Endodermal cell (in vitro differentiated cells): ENCODE measurements at regions not wholly inside any gene's neighbourhood (a gene's known extent, or its start where the extent isn't known, plus 50 kb on each side); places are given as distances from the start of the nearest gene placed in this dataset.

ENCODE experiments used
- DNase-seq: peaks from one replicate; pipeline ENCODE4 v3.0.0-alpha.2; 2017
- H3K27ac ChIP-seq: 2 replicates; pipeline ENCODE4 v1.5.1; 2013; ENCODE audit warnings: mild to moderate bottlenecking, low read depth, low read length, moderate library complexity
- H3K27me3 ChIP-seq: 2 replicates; pipeline ENCODE4 v1.6.1; 2013; ENCODE audit warnings: mild to moderate bottlenecking, low read length, moderate library complexity; ENCODE audit not compliant: insufficient read depth, control insufficient read depth, poor library complexity, severe bottlenecking
- H3K36me3 ChIP-seq: 2 replicates; pipeline ENCODE4 v1.7.0; 2013; ENCODE audit warnings: mild to moderate bottlenecking, low read length, moderate library complexity; ENCODE audit not compliant: control insufficient read depth, insufficient read depth
- H3K4me1 ChIP-seq: one replicate; pipeline ENCODE4 v1.7.0; 2013; ENCODE audit warnings: low read length; ENCODE audit not compliant: control insufficient read depth, insufficient read depth
- H3K4me3 ChIP-seq: 2 replicates; pipeline ENCODE4 v1.5.1; 2013; ENCODE audit warnings: mild to moderate bottlenecking, low read length, moderate library complexity
- H3K9ac ChIP-seq: 2 replicates; pipeline ENCODE4 v1.6.1; 2013; ENCODE audit warnings: mild to moderate bottlenecking, low read length, moderate library complexity; ENCODE audit not compliant: poor library complexity, severe bottlenecking; ENCODE audit errors: extremely low read depth
- H3K9me3 ChIP-seq: 2 replicates; pipeline ENCODE4 v1.6.1; 2013; ENCODE audit warnings: mild to moderate bottlenecking, low read length, moderate library complexity; ENCODE audit not compliant: control insufficient read depth
- H3K27ac Mint-ChIP-seq: 2 replicates; pipeline ENCODE4 v1.8.0; 2020; ENCODE audit warnings: mixed read lengths
- H3K27me3 Mint-ChIP-seq: 2 replicates; pipeline ENCODE4 v1.8.0; 2021; ENCODE audit warnings: mild to moderate bottlenecking, mixed read lengths; ENCODE audit not compliant: insufficient read depth
- H3K36me3 Mint-ChIP-seq: 2 replicates; pipeline ENCODE4 v1.8.0; 2020; ENCODE audit warnings: low read depth, mixed read lengths
- H3K4me1 Mint-ChIP-seq: 2 replicates; pipeline ENCODE4 v1.8.0; 2020; ENCODE audit warnings: mixed read lengths
- H3K4me3 Mint-ChIP-seq: 2 replicates; pipeline ENCODE4 v1.8.0; 2020; ENCODE audit warnings: mild to moderate bottlenecking, moderate library complexity, mixed read lengths
- H3K9me3 Mint-ChIP-seq: 2 replicates; pipeline ENCODE4 v1.8.0; 2020; ENCODE audit warnings: mild to moderate bottlenecking, mixed read lengths
- WGBS, 2 experiments: methylation state at CpG; one replicate each; pipeline versions ENCODE4 v1.1.5 to v1.1.7; 2013; ENCODE audit warnings: missing lambda C conversion rate in 2 of 2, mixed read lengths in 1 of 2; ENCODE audit not compliant: insufficient coverage in 1 of 2, insufficient read length in 1 of 2; 5-methylcytosine and 5-hydroxymethylcytosine counted together
- TF ChIP-seq, protein P1 (sequence below): fragments of 200-600 bp; sonication (generic); conservative IDR thresholded peaks from 2 replicates; pipeline ENCODE4 v1.5.0; 2021; ENCODE audit warnings: antibody characterized with exemption, mild to moderate bottlenecking

DNA sequence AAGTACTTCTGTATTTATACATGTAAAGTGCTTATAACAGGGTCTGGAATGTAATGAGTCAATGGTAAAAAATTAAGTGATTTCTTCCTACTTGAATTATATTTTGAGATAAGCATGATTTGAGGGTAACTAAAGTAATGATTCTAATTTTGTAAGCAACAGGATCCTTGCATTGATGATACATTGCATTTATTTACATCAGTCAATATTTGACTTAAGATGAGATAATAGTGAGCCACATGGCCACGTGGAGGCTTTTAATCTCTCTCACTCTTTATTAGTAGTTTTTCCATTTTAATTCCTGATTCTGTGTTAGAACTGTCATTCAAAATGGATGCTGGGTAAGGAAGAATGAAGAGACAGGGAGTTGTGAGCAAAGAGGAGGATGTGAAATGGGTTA, 298.1 kb upstream of the PRICKLE1 start:
- Histone ChIP-seq H3K9ac (no peak overlapping the region), H3K27me3 (no peaks in the 10 kb centered on the region), H3K27ac (no peak overlapping the region), H3K4me3 (no peak overlapping the region), H3K4me1 (peaks cover 5% of the 10 kb centered on the region), H3K9me3 (peaks cover 13% of the 10 kb centered on the region), H3K36me3 (no peaks in the 10 kb centered on the region)
- H3K9me3 Mint-ChIP-seq, result peaks cover 9% of the 10 kb centered on the region
- H3K36me3 Mint-ChIP-seq, result peaks cover 7% of the 10 kb centered on the region
- H3K4me3 Mint-ChIP-seq, result no peak overlapping the region
- H3K27ac Mint-ChIP-seq, result no peak overlapping the region
- no peak for DNase-seq
- no peaks in the 10 kb centered on the region for H3K27me3 Mint-ChIP-seq
- peaks cover 22% of the 10 kb centered on the region for H3K4me1 Mint-ChIP-seq
- WGBS, 2 experiments, result 60% methylated on average over 1 of the region's 1 CpG; no CpG with 5 or more reads in 1 of the 2 experiments
- TF ChIP-seq, protein P1, sequence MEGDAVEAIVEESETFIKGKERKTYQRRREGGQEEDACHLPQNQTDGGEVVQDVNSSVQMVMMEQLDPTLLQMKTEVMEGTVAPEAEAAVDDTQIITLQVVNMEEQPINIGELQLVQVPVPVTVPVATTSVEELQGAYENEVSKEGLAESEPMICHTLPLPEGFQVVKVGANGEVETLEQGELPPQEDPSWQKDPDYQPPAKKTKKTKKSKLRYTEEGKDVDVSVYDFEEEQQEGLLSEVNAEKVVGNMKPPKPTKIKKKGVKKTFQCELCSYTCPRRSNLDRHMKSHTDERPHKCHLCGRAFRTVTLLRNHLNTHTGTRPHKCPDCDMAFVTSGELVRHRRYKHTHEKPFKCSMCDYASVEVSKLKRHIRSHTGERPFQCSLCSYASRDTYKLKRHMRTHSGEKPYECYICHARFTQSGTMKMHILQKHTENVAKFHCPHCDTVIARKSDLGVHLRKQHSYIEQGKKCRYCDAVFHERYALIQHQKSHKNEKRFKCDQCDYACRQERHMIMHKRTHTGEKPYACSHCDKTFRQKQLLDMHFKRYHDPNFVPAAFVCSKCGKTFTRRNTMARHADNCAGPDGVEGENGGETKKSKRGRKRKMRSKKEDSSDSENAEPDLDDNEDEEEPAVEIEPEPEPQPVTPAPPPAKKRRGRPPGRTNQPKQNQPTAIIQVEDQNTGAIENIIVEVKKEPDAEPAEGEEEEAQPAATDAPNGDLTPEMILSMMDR, result no peak

DNA sequence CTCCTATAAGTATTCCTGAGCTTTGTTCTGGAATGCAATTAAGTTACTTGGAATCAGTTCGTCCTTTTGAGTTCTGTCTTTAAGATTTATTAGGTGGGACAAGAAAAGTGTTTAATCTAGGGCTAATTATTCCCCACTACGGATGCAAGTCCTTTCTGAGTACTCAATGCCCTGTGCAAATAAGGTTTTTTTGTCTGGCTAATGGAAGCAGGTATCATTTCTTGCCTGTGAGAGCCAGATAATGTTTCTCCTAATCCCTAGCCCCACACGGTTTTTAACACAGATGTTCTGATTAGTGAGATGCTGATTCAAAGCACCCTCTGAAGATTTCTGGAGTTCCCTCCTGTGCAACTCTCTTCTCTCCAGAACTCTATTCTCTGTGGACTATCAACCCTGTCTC, 296.6 kb upstream of the PRICKLE1 start:
- H3K4me3 ChIP-seq, result peak overlapping the region; percentile 10
- Mint-ChIP-seq H3K36me3 (peaks cover 7% of the 10 kb centered on the region), H3K27me3 (no peaks in the 10 kb centered on the region), H3K4me1 (peaks cover 24% of the 10 kb centered on the region), H3K9me3 (peaks cover 9% of the 10 kb centered on the region), H3K27ac (no peak overlapping the region), H3K4me3 (no peak overlapping the region)
- H3K27ac ChIP-seq, result no peak overlapping the region
- no peaks in the 10 kb centered on the region for H3K36me3 ChIP-seq
- H3K27me3 ChIP-seq, result no peaks in the 10 kb centered on the region
- H3K4me1 ChIP-seq, result peaks cover 9% of the 10 kb centered on the region
- H3K9ac ChIP-seq, result no peak overlapping the region
- H3K9me3 ChIP-seq, result peaks cover 13% of the 10 kb centered on the region
- TF ChIP-seq, protein P1, result no peak
- DNase-seq, result no peak
- WGBS, 2 experiments, result 43 to 71% methylated on average over 3 of the region's 3 CpGs

DNA sequence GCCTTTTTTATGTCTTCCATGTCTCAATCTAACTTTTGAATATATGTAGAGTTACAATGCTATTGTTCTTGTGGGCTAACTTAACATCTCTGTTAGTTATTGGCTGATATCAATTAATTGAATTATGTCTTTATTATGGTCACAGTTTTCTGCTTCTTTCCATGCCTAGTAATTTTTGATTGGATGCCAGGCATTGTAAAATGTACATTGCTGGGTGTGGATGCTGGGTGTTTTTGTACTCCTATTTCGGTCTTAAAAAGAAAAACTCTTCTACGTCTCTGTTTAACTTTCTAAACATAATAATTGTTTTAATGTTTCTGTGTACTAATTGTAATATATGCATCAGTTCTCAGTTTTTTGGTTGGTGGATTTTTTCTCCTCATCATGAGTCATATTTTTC, 296.1 kb upstream of the PRICKLE1 start:
- no peaks in the 10 kb centered on the region for H3K36me3 ChIP-seq
- peaks cover 24% of the 10 kb centered on the region for H3K4me1 Mint-ChIP-seq
- H3K27ac Mint-ChIP-seq, result no peak overlapping the region
- TF ChIP-seq, protein P1, result no peak
- peaks cover 7% of the 10 kb centered on the region for H3K36me3 Mint-ChIP-seq
- no CpG with 5 or more reads among the region's 2 CpGs for WGBS, 2 experiments
- DNase-seq, result no peak
- H3K4me1 ChIP-seq, result peaks cover 9% of the 10 kb centered on the region
- H3K9me3 ChIP-seq, result peaks cover 13% of the 10 kb centered on the region
- no peaks in the 10 kb centered on the region for H3K27me3 ChIP-seq
- no peaks in the 10 kb centered on the region for H3K27me3 Mint-ChIP-seq
- no peak overlapping the region for H3K4me3 Mint-ChIP-seq
- no peak overlapping the region for H3K27ac ChIP-seq
- peaks cover 9% of the 10 kb centered on the region for H3K9me3 Mint-ChIP-seq
- H3K4me3 ChIP-seq, result no peak overlapping the region
- no peak overlapping the region for H3K9ac ChIP-seq
